ENCODE measurements at regions not wholly inside any gene's neighbourhood (a gene's known extent, or its start where the extent isn't known, plus 50 kb on each side); places are given as distances from the start of the nearest gene placed in this dataset.
"Not testable (repeated sequence)": the region's sequence is repeated elsewhere in the genome, so short reads cannot be mapped to it uniquely, and the experiment has no call there.

GRCh38 chr4:126658411-126658810 is 974.3 kb upstream of the INTU start:
- TF ChIP-seq CTCF (IDR thresholded peaks at IDR 0.05; ENCODE audit: insufficient read depth, low read depth, low read length) = no peak
- DNase-seq (ENCODE audit: low read depth) = no peak
- H3K4me3 ChIP-seq (ENCODE audit: low read depth, low read length) = no peak overlapping the region

GRCh38 chr4:126661194-126661593 is 971.6 kb upstream of the INTU start:
- no peak for TF ChIP-seq CTCF (IDR thresholded peaks at IDR 0.05; ENCODE audit: insufficient read depth, low read depth, low read length)
- DNase-seq (ENCODE audit: low read depth) = no peak
- no peak overlapping the region for H3K4me3 ChIP-seq (ENCODE audit: low read depth, low read length)

- DNase-seq (ENCODE audit: low read depth) = no peak
- H3K4me3 ChIP-seq (ENCODE audit: low read depth, low read length) = no peak overlapping the region
- TF ChIP-seq CTCF (IDR thresholded peaks at IDR 0.05; ENCODE audit: insufficient read depth, low read depth, low read length) = no peak
Observed at GRCh38 chr4:126664839-126665238, 967.9 kb upstream of the INTU start.

GRCh38 chr4:126670038-126670437 is 962.7 kb upstream of the INTU start:
- not testable (repeated sequence) for H3K4me3 ChIP-seq (ENCODE audit: low read depth, low read length); DNase-seq (ENCODE audit: low read depth)

GRCh38 chr4:126678618-126679017 is 954.1 kb upstream of the INTU start:
- no peak for DNase-seq (ENCODE audit: low read depth)
- TF ChIP-seq CTCF (IDR thresholded peaks at IDR 0.05; ENCODE audit: insufficient read depth, low read depth, low read length) = no peak
- no peak overlapping the region for H3K4me3 ChIP-seq (ENCODE audit: low read depth, low read length)

GRCh38 chr4:126679303-126679702 is 953.5 kb upstream of the INTU start:
- no peak for DNase-seq (ENCODE audit: low read depth)
- no peak overlapping the region for H3K4me3 ChIP-seq (ENCODE audit: low read depth, low read length)
- no peak for TF ChIP-seq CTCF (IDR thresholded peaks at IDR 0.05; ENCODE audit: insufficient read depth, low read depth, low read length)

- TF ChIP-seq CTCF (IDR thresholded peaks at IDR 0.05; ENCODE audit: insufficient read depth, low read depth, low read length) = no peak
- no peak overlapping the region for H3K4me3 ChIP-seq (ENCODE audit: low read depth, low read length)
- no peak for DNase-seq (ENCODE audit: low read depth)
Observed at GRCh38 chr4:126682250-126682649, 950.5 kb upstream of the INTU start.

All from fibroblast of villous mesenchyme (primary cell).